HK-2 (cell line): ENCODE measurements at regions not wholly inside any gene's neighbourhood (a gene's known extent, or its start where the extent isn't known, plus 50 kb on each side); places are given as distances from the start of the nearest gene placed in this dataset.

Experiments used
- DNase-seq: peaks from one replicate; pipeline ENCODE4 v3.0.0-alpha.2; 2018; ENCODE audit not compliant: unreplicated experiment

- no peak for DNase-seq
Observed at GRCh38 chr2:66691031-66691965, 256.4 kb downstream of the MEIS1 start.

- no peak for DNase-seq
Observed at GRCh38 chr2:66692521-66693054, 257.7 kb downstream of the MEIS1 start.

GRCh38 chr2:66693076-66693965 lies 258.4 kb downstream of the MEIS1 start:
- no peak for DNase-seq

- no peak for DNase-seq
Observed at GRCh38 chr2:66694087-66694860, 259.3 kb downstream of the MEIS1 start.

GRCh38 chr2:66695226-66695735 lies 260.4 kb downstream of the MEIS1 start:
- DNase-seq = no peak

GRCh38 chr2:66696374-66696773 lies 261.4 kb downstream of the MEIS1 start:
- DNase-seq = no peak

- DNase-seq = no peak
Observed at GRCh38 chr2:66696886-66697285, 262.0 kb downstream of the MEIS1 start.

- no peak for DNase-seq
Observed at GRCh38 chr2:66697366-66697765, 262.4 kb downstream of the MEIS1 start.

GRCh38 chr2:66698091-66698490 lies 263.2 kb downstream of the MEIS1 start:
- DNase-seq = no peak

- no peak for DNase-seq
Observed at GRCh38 chr2:66698576-66699239, 263.8 kb downstream of the MEIS1 start.

GRCh38 chr2:66699416-66699792 lies 264.5 kb downstream of the MEIS1 start:
- no peak for DNase-seq

- no peak for DNase-seq
Observed at GRCh38 chr2:66699793-66700676, 265.1 kb downstream of the MEIS1 start.

GRCh38 chr2:66700677-66701066 lies 265.7 kb downstream of the MEIS1 start:
- DNase-seq = no peak

- DNase-seq = no peak
Observed at GRCh38 chr2:66701251-66701650, 266.3 kb downstream of the MEIS1 start.

GRCh38 chr2:66701656-66702055 lies 266.7 kb downstream of the MEIS1 start:
- DNase-seq = no peak

- no peak for DNase-seq
Observed at GRCh38 chr2:66702301-66702700, 267.4 kb downstream of the MEIS1 start.

GRCh38 chr2:66704786-66705185 lies 269.9 kb downstream of the MEIS1 start:
- DNase-seq = no peak

GRCh38 chr2:66714610-66715009 lies 279.7 kb downstream of the MEIS1 start:
- DNase-seq = no peak

- no peak for DNase-seq
Observed at GRCh38 chr2:66717218-66717905, 282.4 kb downstream of the MEIS1 start.
